ENCODE measurements at regions not wholly inside any gene's neighbourhood (a gene's known extent, or its start where the extent isn't known, plus 50 kb on each side); places are given as distances from the start of the nearest gene placed in this dataset.

DNA sequence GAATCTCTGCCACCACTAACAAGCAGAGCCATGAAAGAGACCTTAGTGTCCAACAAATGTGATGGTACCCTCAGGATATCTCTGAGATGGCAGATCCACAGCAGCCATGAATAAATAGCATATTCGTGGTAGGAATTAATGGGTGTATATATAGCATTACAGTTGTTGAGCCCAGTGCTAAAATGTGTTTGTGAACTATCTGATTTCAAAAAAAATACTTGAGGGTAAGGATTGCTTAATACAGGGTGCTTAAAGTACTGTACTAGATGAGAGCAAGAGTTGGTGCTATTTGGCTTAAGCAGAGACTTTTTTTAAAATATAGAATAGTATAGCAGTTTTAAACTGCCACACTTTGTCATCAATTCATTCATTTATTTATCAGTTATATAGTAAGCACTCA lies 101.5 kb upstream of the GALNT5 start:
- ATAC-seq (ENCODE audit: low FRiP score) (no peak), DNase-seq (ENCODE audit: low spot score) (no peak)
- TF ChIP-seq, protein P1, sequence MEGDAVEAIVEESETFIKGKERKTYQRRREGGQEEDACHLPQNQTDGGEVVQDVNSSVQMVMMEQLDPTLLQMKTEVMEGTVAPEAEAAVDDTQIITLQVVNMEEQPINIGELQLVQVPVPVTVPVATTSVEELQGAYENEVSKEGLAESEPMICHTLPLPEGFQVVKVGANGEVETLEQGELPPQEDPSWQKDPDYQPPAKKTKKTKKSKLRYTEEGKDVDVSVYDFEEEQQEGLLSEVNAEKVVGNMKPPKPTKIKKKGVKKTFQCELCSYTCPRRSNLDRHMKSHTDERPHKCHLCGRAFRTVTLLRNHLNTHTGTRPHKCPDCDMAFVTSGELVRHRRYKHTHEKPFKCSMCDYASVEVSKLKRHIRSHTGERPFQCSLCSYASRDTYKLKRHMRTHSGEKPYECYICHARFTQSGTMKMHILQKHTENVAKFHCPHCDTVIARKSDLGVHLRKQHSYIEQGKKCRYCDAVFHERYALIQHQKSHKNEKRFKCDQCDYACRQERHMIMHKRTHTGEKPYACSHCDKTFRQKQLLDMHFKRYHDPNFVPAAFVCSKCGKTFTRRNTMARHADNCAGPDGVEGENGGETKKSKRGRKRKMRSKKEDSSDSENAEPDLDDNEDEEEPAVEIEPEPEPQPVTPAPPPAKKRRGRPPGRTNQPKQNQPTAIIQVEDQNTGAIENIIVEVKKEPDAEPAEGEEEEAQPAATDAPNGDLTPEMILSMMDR (IDR thresholded peaks at IDR 0.05) = no peak

DNA sequence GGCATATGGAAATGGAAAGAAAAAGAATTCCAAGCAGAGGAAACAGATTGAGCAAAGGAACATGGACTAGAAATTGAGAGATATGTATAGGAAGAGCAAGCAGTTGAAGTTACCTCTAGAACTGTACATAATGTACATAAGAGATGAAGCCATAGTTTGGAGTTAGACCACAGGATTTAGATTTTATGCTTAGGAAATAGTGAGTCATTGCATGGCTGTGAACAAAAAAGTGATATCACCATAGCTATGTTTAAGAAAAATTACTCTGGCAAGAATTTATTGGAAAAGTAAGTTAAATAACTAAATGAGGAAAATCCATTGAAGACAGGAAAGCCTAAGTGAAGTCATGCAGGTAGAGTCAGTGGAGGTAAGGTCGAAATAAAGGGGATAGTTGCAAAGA lies 99.4 kb upstream of the GALNT5 start:
- no peak for ATAC-seq (ENCODE audit: low FRiP score)

GRCh38 chr2:157159221-157159934 lies 98.1 kb upstream of the GALNT5 start:
- TF ChIP-seq, protein P1 (IDR thresholded peaks at IDR 0.05) = no peak
- no peak for DNase-seq (ENCODE audit: low spot score)
- no peak for ATAC-seq (ENCODE audit: low FRiP score)

More for the DNA sequence above, 99.4 kb upstream of the GALNT5 start:
- TF ChIP-seq, protein P1 (IDR thresholded peaks at IDR 0.05) = no peak
- DNase-seq (ENCODE audit: low spot score) = no peak

DNA sequence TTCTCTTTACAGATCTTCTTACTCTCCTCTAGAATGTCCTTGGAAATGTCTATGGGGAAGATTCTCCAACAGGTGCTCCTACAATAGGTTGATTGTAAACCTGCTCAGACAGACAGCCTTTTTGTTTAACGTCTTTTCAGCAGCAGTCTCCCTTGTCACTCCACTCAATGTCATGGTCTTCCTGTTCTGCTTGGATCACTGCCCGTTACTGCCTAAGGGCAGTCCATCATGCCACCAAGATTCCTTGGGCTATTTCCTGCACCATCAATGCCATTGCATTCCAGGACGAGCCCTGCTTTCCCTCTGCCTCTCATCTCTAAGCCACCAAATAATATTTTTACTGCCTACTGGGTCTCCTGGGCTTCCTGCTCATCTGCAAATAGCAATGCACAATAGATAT lies 97.4 kb upstream of the GALNT5 start:
- TF ChIP-seq, protein P1 (IDR thresholded peaks at IDR 0.05) = no peak
- no peak for DNase-seq (ENCODE audit: low spot score)
- no peak for ATAC-seq (ENCODE audit: low FRiP score)

DNA sequence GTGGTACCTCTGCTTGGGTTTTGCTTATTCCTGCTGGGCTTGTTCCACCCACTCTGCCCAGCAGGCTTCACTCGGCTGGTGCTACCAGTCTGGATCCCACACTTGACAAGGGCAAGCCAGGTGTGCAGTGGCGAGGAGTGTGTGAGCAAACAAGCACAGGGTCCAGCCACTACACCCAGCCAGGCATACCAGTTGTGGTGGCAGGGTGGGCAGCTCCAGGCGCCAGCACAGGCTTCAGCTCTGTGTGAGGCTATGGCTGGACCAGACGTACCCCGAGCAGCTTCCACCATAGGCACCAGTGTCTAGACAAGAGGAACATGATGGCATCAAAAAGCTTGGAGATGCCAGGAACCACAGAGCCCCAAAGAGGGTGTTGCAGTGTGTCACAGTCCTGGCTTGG lies 93.1 kb upstream of the GALNT5 start:
- ATAC-seq (ENCODE audit: low FRiP score) = no peak
- TF ChIP-seq, protein P1 (IDR thresholded peaks at IDR 0.05) = no peak
- DNase-seq (ENCODE audit: low spot score) = no peak

DNA sequence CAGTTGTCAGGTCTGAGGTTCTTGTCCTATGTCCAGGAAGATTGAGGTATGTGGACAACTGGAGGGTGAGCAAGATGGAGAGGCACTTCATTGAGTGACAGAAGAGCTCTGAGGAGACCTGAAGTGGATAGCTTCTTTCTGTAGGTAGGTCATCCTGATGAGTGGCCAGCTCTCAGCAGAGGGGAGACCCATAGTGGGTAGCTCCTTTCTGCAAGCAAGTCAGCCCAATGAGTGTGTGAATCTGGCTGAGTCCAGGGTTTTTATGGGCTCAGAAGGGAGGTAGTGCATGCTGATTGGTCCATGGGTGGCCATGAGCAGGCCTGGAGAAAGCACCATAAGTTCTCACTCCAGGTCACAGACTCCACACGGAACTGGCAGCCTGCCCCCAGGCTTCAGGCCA lies 92.6 kb upstream of the GALNT5 start:
- ATAC-seq (ENCODE audit: low FRiP score) (no peak), DNase-seq (ENCODE audit: low spot score) (no peak)
- TF ChIP-seq, protein P1 (IDR thresholded peaks at IDR 0.05) = no peak

DNA sequence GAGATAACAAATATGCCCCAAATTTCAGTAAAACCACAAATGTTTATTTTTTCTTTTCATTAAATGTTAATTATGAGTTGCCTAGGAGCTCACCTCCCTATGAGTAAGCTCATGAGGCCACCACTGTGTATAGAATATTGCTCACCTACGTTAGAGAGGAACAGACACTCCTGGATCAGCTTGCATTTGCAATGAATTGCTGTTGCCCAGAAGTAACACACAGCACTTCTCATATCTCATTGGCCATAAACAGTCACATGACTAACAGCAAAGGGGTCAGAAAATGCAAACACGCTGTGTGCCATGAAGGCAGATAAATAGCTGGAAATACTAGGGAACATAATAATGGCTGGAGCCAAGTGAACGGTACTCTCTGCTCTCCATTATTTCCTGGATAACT lies 89.0 kb upstream of the GALNT5 start:
- TF ChIP-seq, protein P1 (IDR thresholded peaks at IDR 0.05) = no peak
- DNase-seq (ENCODE audit: low spot score) = no peak
- ATAC-seq (ENCODE audit: low FRiP score) = no peak
